ENCODE measurements at regions not wholly inside any gene's neighbourhood (a gene's known extent, or its start where the extent isn't known, plus 50 kb on each side); places are given as distances from the start of the nearest gene placed in this dataset.

DNA sequence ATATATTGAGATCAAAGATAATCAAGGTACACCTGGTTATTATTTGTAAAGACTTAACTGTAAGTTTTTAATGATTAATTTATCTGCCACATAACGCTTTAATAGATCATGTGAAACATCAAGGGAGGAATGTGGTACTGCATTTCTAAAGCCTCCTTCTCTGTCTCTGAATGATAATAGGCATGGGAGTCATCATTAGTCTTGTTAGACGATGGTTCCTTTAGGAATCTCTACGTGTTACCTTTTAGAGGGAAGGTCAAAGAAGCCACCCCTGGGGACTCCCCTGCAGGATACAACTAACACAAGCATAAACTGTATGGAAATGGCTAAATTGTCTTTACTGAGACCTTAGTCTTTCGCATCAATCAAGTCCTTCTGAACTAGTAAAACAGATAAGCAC is 173.6 kb upstream of the MCHR2 start:
- TF ChIP-seq, protein P1, sequence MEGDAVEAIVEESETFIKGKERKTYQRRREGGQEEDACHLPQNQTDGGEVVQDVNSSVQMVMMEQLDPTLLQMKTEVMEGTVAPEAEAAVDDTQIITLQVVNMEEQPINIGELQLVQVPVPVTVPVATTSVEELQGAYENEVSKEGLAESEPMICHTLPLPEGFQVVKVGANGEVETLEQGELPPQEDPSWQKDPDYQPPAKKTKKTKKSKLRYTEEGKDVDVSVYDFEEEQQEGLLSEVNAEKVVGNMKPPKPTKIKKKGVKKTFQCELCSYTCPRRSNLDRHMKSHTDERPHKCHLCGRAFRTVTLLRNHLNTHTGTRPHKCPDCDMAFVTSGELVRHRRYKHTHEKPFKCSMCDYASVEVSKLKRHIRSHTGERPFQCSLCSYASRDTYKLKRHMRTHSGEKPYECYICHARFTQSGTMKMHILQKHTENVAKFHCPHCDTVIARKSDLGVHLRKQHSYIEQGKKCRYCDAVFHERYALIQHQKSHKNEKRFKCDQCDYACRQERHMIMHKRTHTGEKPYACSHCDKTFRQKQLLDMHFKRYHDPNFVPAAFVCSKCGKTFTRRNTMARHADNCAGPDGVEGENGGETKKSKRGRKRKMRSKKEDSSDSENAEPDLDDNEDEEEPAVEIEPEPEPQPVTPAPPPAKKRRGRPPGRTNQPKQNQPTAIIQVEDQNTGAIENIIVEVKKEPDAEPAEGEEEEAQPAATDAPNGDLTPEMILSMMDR (conservative IDR thresholded peaks at IDR 0.05), result no peak
- no peak for TF ChIP-seq ZFX (IDR thresholded peaks at IDR 0.05)
